ENCODE measurements at regions not wholly inside any gene's neighbourhood (a gene's known extent, or its start where the extent isn't known, plus 50 kb on each side); places are given as distances from the start of the nearest gene placed in this dataset.

DNA sequence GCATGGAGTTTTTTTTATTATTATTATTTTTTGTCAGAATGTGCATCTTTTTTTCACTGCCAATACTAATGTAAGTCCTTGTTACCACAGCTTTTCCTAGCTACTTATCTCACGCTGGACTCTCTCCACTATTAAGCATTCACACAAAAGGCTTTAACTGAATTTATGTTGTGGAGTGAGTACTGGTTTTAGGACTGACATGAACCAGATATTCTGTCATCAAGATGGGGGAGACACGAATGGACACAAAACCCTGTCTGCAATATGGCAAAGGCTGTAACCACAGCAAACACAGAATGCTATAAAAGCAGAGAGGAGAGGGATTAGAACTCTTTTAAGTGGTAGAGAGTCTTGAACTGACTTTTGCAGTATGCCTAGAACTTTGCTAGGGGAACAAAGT is 592.2 kb upstream of the TBL1XR1 start:
- TF ChIP-seq, protein P1, sequence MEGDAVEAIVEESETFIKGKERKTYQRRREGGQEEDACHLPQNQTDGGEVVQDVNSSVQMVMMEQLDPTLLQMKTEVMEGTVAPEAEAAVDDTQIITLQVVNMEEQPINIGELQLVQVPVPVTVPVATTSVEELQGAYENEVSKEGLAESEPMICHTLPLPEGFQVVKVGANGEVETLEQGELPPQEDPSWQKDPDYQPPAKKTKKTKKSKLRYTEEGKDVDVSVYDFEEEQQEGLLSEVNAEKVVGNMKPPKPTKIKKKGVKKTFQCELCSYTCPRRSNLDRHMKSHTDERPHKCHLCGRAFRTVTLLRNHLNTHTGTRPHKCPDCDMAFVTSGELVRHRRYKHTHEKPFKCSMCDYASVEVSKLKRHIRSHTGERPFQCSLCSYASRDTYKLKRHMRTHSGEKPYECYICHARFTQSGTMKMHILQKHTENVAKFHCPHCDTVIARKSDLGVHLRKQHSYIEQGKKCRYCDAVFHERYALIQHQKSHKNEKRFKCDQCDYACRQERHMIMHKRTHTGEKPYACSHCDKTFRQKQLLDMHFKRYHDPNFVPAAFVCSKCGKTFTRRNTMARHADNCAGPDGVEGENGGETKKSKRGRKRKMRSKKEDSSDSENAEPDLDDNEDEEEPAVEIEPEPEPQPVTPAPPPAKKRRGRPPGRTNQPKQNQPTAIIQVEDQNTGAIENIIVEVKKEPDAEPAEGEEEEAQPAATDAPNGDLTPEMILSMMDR (IDR thresholded peaks at IDR 0.05), result no peak
- no peak for TF ChIP-seq POLR2A (IDR thresholded peaks at IDR 0.05)
